GM12874 (cell line): ENCODE measurements at regions not wholly inside any gene's neighbourhood (a gene's known extent, or its start where the extent isn't known, plus 50 kb on each side); places are given as distances from the start of the nearest gene placed in this dataset.

Experiments
- TF ChIP-seq, protein P1 (sequence below): IDR thresholded peaks from 2 replicates; pipeline ENCODE4 v1.5.1; 2011; ENCODE audit warnings: low read depth, mild to moderate bottlenecking, control low read depth, low read length, moderate library complexity; ENCODE audit not compliant: insufficient read depth

GRCh38 chr2:61671561-61672315 is 133.6 kb upstream of the XPO1 start:
- TF ChIP-seq, protein P1, sequence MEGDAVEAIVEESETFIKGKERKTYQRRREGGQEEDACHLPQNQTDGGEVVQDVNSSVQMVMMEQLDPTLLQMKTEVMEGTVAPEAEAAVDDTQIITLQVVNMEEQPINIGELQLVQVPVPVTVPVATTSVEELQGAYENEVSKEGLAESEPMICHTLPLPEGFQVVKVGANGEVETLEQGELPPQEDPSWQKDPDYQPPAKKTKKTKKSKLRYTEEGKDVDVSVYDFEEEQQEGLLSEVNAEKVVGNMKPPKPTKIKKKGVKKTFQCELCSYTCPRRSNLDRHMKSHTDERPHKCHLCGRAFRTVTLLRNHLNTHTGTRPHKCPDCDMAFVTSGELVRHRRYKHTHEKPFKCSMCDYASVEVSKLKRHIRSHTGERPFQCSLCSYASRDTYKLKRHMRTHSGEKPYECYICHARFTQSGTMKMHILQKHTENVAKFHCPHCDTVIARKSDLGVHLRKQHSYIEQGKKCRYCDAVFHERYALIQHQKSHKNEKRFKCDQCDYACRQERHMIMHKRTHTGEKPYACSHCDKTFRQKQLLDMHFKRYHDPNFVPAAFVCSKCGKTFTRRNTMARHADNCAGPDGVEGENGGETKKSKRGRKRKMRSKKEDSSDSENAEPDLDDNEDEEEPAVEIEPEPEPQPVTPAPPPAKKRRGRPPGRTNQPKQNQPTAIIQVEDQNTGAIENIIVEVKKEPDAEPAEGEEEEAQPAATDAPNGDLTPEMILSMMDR, result no peak

- TF ChIP-seq, protein P1, result no peak
Measured at GRCh38 chr2:61670591-61671501, 132.7 kb upstream of the XPO1 start.

GRCh38 chr2:61664190-61664589 is 126.0 kb upstream of the XPO1 start:
- TF ChIP-seq, protein P1, result no peak

GRCh38 chr2:61662990-61663389 is 124.8 kb upstream of the XPO1 start:
- TF ChIP-seq, protein P1, result no peak

- TF ChIP-seq, protein P1, result no peak
Measured at GRCh38 chr2:61660511-61661388, 122.6 kb upstream of the XPO1 start.

DNA sequence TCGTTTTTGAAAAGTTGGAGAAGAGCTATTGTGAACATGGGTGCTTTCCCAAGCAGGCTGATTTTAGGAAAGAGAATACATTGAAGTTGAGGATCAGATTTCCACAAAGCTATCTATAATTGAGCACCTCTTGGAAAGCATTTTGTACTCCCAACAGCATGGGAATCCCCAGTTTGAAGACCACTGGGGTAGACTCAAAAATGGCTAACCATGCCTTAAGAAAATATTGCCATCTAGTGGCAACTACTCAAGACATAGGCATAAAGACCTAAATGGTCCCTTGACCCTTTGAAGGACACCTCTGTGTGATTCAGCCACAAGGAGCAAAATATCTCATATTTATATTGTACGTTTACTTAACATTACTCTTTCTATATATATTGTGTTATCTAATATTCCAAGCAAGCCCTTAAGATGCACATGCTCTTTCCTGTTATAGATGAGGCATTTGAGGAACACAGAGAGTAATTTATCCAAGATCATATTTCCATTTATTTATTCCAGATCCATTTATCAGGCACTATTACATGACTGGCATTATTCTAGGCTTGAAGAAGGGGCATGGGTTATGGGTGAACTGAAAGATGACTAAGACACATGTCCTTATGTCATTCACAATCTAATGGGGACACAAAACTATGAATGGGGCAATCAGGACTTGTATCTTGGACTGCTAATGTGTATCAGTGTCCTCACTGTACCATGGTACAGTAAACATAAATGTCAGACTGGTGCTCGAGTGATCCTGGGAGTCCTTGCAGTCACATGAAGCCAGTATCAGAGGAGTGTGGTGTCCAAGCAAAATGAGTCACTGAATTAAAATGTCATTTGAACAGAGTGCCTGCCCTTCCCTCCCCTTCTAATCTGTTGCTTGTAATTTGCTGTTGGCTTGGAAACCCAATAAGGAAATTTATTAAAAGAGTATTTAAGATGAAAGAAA is 121.0 kb upstream of the XPO1 start:
- TF ChIP-seq, protein P1, result peak; percentile 45; the same call in 1 of the 2 replicates
